ENCODE measurements at regions not wholly inside any gene's neighbourhood (a gene's known extent, or its start where the extent isn't known, plus 50 kb on each side); places are given as distances from the start of the nearest gene placed in this dataset.

DNA sequence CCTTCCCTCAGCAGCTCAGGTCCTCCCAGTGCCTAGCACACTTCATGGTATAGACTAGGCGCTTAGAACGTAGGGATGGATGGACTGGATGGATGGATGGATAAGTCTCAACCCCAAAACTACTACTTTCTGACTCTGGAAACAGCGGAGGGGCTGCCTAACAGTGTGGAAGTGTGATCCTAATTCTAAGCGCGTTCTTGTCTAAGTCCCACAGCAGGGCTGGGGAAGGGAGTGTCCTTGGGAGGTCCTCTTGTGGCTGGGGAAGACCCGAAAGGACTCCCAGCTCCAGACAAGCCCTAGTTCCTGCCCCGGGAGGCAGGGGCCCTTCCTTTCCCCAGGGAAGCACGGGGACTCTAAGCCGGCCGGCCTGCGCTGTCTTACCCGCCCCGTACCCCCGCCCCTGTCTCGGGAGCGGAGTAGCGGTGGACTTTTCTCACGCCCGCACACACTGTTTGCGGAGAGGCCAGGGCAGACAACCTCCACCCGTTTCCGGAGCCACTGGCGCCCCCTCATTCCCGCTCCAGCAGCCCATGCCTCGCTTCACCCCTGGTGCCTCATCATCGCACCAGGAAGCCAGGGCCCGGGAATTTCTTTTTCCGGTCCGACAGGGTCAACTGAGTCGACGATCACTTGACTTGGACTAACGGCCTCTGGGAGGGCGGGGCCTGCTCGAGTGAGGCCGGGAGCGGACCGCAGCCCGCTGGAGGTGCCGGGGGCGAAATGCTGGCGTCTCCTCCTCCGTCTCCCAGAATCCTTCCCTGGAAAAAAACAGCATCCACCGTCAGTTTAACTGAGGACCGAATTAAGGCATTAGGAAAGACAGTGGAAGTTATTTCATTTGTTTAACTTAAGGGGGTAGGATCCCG, 133.3 kb downstream of the TBC1D2B start:
- TF ChIP-seq, protein P1, sequence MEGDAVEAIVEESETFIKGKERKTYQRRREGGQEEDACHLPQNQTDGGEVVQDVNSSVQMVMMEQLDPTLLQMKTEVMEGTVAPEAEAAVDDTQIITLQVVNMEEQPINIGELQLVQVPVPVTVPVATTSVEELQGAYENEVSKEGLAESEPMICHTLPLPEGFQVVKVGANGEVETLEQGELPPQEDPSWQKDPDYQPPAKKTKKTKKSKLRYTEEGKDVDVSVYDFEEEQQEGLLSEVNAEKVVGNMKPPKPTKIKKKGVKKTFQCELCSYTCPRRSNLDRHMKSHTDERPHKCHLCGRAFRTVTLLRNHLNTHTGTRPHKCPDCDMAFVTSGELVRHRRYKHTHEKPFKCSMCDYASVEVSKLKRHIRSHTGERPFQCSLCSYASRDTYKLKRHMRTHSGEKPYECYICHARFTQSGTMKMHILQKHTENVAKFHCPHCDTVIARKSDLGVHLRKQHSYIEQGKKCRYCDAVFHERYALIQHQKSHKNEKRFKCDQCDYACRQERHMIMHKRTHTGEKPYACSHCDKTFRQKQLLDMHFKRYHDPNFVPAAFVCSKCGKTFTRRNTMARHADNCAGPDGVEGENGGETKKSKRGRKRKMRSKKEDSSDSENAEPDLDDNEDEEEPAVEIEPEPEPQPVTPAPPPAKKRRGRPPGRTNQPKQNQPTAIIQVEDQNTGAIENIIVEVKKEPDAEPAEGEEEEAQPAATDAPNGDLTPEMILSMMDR (IDR thresholded peaks at IDR 0.05): no peak
- TF ChIP-seq EP300 (IDR thresholded peaks at IDR 0.05): no peak
- TF ChIP-seq POLR2A (IDR thresholded peaks at IDR 0.05; ENCODE audit: low read depth): no peak
- peak; percentile 9 to 33 for TF ChIP-seq POLR2AphosphoS5 (IDR thresholded peaks at IDR 0.05)
